NCI-H1436 treated with DMSO at 0.1 percent for 48 hours (cell line): ENCODE measurements at regions not wholly inside any gene's neighbourhood (a gene's known extent, or its start where the extent isn't known, plus 50 kb on each side); places are given as distances from the start of the nearest gene placed in this dataset.

ENCODE experiments used
- DNase-seq: peaks from one replicate; lab custom pipeline; 2025; lab: John Stamatoyannopoulos, UW

- no peak for DNase-seq
Measured at GRCh38 chr10:78716043-78716660, 352.6 kb upstream of the ZMIZ1 start.

DNA sequence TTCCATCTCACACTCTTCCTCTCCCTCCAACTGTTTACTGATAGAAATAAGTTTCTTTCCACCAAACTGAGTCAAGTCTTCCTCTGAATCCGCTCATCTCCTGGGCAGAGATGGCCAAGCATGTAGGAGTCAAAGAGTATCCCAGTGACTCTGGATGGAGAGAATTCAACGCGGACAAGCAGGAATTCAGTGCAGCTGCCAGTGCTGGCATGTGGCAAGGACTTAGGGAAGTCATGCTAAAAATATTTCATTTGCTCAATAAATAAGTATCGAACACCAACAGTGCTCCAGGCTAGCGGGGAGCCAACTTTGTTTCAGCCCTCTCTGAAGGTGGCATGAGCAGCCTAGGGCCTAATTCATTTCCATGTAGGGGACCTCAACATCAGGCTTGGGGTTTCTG is 351.6 kb upstream of the ZMIZ1 start:
- DNase-seq, result no peak

GRCh38 chr10:78718032-78718572 is 350.7 kb upstream of the ZMIZ1 start:
- no peak for DNase-seq

GRCh38 chr10:78719276-78719675 is 349.5 kb upstream of the ZMIZ1 start:
- no peak for DNase-seq

- DNase-seq, result no peak
Measured at GRCh38 chr10:78720091-78720490, 348.7 kb upstream of the ZMIZ1 start.

DNA sequence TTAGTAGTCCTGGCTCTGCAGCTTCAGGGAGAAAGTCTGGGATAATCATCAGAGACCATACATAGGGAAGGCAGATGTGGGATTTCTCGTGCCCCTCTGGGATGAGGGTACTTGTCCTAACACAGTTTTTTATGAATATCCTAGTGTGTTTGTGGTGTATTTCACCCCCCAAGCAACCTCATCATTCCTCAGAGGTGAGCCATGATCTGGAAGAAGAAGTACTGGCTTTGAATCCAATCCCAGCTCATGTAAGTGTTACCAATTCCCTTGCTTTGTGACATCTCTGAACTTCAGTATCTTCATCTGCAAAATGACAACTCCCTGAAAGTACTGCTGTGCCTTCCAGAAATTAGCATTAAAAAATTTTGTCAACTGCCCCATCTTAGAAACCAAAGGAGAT is 347.5 kb upstream of the ZMIZ1 start:
- DNase-seq, result no peak

GRCh38 chr10:78724846-78725245 is 343.9 kb upstream of the ZMIZ1 start:
- no peak for DNase-seq

GRCh38 chr10:78726171-78726570 is 342.6 kb upstream of the ZMIZ1 start:
- no peak for DNase-seq

DNA sequence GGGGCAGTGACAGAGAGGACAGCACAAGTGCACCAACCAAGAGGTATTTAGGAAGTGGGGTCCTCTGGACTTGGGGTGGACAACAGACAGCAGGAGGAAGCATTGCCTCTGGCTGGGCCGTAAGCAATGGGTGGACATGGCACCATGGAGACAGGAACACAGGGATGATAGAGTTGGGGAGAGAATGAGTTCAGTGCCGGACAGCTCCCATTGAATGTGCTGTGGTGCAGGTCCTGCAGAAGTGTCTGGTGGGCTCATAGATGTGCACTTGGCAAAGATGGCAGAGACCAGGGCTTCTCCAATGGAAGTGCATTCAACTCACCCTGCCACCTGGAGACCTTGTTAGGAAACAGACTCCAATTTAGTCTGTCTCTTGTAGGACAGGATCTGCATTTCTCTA is 341.5 kb upstream of the ZMIZ1 start:
- no peak for DNase-seq

DNA sequence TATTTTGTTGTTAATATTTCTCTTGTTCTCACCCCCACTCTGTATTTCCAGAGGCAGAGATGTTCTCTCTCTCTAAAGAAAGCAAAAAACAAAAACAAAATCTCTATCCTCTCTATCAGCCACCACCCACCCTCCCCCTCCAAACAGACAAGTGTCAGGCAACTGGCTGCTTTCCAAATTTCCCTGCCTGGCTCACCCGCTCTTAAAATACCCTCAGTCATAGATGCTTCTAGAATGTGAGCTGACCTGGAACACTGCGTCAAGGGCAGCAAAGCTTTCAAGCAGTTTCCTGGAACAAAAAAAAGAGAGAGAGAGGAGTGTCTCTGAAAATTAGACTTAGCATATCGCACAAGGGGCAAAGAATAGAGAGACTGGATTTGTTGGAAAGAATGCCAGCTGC is 341.0 kb upstream of the ZMIZ1 start:
- no peak for DNase-seq

DNA sequence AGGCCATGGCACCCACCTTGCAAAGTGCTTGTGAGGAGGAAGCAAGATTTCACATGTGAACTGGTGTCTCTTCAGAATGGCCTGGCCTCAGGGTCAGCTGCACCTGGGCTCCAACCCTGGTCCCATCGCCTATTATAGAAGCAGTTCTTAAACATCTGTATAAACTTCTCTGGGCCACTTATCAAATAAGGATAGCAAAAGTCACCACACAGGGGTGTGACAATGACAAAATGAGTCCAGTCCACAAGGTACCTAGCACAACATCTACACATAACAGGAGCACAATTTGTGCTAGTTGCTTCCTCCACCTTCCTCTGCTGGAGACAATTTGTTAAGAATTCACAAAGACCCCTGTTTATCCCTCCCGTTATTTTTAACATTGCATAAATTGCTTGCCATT is 340.6 kb upstream of the ZMIZ1 start:
- DNase-seq, result no peak

DNA sequence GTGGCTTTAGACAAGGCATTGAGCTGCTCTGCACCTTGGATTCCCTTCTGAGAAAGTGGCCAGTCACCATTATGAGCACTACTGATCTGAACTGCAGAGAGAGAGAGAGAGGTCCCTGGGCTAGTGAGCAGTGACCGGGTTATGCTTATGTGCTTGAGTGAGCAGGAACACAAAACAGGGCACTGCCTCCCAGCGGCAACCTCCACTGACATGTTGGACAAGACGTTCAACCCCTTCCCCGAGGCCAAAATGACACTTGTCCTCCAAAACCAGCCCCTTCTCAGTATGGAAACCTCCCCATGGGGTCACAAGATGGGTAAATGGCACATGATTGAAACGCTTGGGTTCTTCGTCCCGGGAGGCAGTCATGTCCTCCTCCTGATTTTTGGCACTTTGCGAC is 339.4 kb upstream of the ZMIZ1 start:
- DNase-seq, result no peak

DNA sequence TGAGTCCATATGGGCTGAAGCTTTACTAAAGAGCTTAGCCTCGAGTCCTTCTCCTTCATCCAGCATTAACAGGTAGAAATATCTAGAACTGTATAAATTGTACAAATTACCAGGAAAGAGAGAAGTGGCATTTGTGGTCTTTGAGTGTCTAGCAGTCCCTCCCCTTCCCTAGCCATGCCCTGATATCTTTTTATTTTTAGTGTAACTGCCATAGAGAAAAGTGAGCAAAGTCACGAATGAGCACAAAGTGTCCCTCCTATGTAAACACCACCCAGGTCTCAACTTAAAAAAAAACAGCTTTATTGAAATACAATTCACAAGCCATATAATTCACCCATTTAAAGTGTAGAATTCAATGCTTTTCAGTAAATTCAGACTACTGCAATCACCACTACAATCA is 339.0 kb upstream of the ZMIZ1 start:
- DNase-seq, result no peak

DNA sequence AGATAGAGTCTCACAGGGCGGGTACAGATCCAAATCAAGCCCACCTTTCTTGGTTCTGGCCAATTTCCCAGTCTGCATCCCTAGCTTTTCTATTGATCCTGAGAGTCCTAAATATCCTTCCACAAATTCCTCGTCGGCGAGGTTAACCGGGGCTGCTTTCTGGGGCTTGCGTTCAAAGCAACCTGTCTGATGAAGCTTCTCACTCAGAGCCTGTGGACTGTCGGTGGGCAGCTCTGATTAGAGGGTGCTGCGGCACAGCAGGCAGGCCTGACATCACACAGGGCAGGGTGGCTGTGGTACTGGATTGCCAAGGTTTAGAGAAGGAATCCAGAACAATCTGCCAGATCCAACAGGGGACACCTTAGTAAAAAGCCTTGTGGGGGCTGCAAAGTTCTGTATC is 338.0 kb upstream of the ZMIZ1 start:
- no peak for DNase-seq

DNA sequence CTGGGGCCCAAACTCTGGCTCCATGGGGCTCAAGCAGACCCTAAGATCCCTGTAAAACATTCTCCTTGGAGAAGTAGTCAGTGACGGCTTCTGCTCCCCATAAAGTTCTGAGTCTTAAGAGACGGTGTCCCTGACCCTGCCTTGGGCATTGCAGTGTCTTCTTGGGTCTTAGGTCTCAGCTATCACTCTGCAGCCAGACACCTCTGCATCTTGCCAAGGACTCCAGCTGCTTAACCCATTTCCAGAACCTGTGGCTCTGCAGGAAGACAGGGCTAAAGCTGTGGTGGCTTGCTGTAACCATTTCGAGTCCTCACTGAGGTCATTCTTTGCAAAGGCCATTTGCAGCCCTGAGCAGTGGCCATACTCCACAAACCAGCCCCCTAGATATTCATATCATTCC is 337.1 kb upstream of the ZMIZ1 start:
- no peak for DNase-seq

DNA sequence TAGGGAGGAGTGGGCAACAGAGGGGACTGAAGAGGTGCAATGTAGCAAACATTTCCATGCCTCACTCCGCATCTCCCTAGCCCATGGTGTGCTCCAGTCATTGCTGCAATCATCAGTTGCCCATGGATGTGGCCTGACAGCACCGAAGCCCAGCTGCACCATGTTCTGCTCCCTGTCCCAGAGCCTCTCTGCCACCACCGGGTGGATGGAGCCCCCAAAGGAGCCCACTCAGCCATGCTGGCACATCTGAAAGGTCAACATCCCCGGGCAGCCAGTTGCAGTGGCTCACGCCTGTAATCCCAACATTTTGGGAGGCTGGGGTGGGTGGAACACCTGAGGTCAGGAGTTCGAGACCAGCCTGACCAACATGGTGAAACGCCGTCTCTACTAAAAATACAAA is 336.4 kb upstream of the ZMIZ1 start:
- DNase-seq, result no peak

- no peak for DNase-seq
Measured at GRCh38 chr10:78736926-78737630, 331.7 kb upstream of the ZMIZ1 start.

DNA sequence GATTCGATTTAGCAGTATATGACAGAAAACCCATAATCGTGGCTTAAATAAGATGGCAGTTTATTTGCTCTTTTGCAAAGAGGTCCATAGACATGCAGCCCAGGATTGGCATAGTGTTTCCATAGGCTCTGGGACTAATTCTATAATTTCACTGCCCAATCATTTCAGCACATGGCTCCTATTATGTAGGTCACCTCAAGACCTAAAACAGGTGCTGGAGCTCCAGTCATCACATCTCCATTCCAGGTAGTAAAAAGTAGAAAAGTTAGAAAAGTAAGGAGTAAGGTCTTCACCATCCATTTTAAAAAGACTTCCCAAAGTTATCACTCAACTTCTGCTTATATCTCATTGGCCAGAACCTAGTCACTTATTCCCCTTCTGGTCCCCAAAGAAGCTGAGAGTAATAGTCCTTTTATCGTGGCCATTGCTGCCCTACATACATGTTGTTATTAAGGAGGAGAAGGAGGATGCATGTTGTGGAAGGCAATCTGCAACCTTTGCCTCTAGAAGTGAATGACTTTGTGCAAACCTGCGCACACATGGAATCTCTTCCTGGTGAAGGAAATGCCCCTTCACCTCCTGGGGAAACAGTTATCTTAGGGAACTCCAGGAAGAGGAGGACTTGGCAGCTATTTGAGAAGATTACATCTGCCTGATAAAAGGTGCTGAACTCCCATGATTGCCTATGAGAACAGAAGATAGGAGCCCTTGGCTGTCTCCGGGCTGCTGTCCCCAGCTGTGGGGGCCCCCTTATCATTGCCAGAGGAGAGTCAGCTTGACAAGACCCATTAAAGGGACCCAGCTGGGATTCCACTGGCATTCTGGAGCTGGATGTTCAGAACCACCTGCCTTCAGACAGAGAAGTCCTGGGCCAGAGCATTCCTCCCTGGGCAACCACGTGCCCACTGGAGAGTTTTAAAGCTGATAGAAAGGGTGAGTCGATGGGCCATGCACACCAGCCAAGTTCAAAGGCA is 330.6 kb upstream of the ZMIZ1 start:
- DNase-seq, result no peak

DNA sequence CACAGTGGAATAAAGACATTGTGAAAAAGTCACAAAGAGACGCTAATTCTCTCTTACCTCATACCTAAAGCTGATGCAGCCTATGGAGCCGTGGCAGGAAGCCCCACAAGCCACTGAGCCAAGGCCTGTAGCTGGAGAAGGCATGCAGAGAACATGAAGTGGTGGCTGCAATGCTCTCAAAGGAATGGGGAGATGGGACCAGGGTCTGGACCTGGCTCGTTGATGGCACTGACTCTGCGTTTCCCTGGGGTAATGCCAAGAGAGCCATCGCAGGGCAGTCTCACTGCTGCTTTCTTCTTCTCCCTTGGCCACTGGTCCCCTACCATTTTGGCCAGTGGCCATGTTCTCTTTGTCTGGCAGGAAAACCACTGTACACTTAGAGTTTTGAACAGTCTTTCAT is 329.9 kb upstream of the ZMIZ1 start:
- DNase-seq, result no peak

DNA sequence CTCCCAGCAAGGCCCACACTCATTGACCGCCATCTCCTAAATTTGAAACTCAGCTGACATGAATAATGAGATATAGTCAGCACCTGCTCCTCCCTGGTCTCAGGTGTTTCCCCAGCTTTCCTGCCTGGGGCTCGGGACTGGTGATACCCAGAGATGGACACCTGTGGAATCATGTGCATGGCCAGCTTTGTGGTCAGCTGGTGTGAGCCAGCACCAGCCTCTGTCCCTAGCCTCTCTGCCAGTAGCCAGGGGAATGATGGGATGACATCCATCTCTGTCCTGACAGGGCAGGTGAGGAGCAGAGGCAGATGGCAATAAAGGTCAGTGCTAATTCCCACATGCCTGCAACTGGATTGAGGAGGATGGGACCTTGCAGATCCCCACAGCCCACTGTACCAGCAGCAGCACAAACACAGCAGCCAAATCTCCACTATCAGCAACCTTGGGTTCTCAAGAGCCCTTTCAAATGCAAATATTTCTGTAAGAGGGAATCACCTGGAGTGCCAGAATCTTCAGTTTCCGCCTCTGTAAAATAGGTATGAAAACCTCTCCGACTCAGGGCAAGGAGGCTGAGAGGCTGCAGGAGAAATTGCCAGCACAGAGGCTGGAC is 329.2 kb upstream of the ZMIZ1 start:
- no peak for DNase-seq

DNA sequence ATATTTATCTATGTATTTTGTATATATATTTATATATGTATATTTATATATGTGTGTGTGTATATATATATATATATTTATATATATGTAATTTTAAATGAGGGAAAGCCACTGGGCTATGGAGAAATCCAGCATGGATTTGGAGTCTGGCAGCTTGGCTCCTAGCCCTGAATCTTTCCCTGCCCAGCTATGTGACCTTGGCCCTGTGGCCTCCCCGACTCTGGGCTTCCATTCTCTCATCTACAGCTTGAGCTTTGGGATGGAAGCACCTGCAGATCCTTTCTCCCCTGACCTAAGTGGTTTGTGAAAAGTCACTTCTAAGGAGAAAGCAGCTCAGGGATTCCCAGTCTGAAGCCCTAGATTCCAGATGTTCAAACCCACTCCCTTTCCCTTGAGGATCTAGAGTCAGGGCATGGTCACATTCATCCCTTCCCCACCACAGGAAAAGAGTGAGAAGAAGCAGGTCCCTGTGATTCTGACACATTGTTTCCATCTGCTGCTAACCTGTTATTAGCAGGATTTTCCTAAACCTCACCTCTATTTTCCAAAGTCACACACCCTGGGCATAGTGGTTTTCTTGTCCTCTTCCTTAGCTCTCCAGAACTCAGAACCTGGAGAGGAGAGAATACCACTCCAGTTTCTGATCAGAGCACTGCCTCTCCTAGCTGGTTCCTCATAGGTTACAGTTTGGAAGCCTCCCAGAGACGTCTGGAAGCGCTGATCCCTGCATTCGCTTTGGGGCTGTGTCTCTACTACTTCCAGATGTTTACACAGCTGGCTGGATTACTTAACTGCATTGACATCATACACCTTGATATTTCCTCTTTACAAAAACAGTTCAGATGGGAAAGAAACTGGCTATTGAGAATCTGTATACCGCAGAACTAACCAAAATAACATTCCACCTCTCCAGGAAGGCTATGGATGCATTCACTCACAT is 327.5 kb upstream of the ZMIZ1 start:
- DNase-seq, result no peak
